Transverse colon (tissue), 4 donors: ENCODE measurements at regions not wholly inside any gene's neighbourhood (a gene's known extent, or its start where the extent isn't known, plus 50 kb on each side); places are given as distances from the start of the nearest gene placed in this dataset.

Source experiments
- DNase-seq: peaks from one replicate; pipeline ENCODE4 v3.0.0-alpha.2; 2019
- H3K27ac ChIP-seq, 4 donors: fragments of 200-600 bp; sonication (generic); 2 replicates each; pipeline ENCODE4 v1.5.1; 2016 to 2018; ENCODE audit warnings: inconsistent platforms in 4 of 4
- H3K27me3 ChIP-seq: fragments of 200-600 bp; sonication (generic); 2 replicates; pipeline ENCODE4 v1.5.1; 2017; ENCODE audit warnings: inconsistent platforms
- H3K36me3 ChIP-seq, 4 donors: fragments of 200-600 bp; sonication (generic); 2 replicates each; pipeline ENCODE4 v1.5.1; 2017 to 2019; ENCODE audit warnings: inconsistent platforms in 4 of 4
- H3K4me1 ChIP-seq, 4 donors: fragments of 200-600 bp; sonication (generic); 2 replicates each; pipeline ENCODE4 v1.5.1; 2017 to 2020; ENCODE audit warnings: inconsistent platforms in 4 of 4
- H3K4me3 ChIP-seq, 4 donors: fragments of 200-600 bp; sonication (generic); 1 replicate in 1 of 4; 2 replicates in 3 of 4; pipeline versions ENCODE4 v1.5.1 to v1.6.1; 2017 to 2019; ENCODE audit warnings: inconsistent platforms in 4 of 4
- H3K9me3 ChIP-seq, 2 donors: fragments of 200-600 bp; sonication (generic); 2 replicates each; pipeline ENCODE4 v1.5.1; 2017 to 2019; ENCODE audit warnings: inconsistent platforms in 2 of 2
- EP300 ChIP-seq: sonication (generic); formaldehyde crosslinking; IDR thresholded peaks from one replicate; pipeline ENCODE4 v1.6.1; 2017; ENCODE audit warnings: antibody characterized with exemption, low read depth
- POLR2A ChIP-seq: fragments of 450-650 bp; IDR thresholded peaks from one replicate; pipeline ENCODE4 v1.6.1; 2016; ENCODE audit warnings: antibody characterized with exemption, mild to moderate bottlenecking, moderate library complexity
- POLR2AphosphoS5 ChIP-seq, 3 donors: sonication (generic); formaldehyde crosslinking; IDR thresholded peaks; one replicate each; pipeline ENCODE4 v1.6.1; 2016; ENCODE audit warnings: antibody characterized with exemption in 3 of 3
- WGBS, 2 donors: methylation state at CpG; one replicate each; pipeline ENCODE4 v1.1.5; 2018; ENCODE audit warnings: low coverage in 1 of 2; 5-methylcytosine and 5-hydroxymethylcytosine counted together
- in situ Hi-C, 4 donors: fragments of 200-750 bp; cut with MboI; loops; one replicate each; pipeline versions ENCODE4 v1.15.0 to v1.15.1; 2017; ENCODE audit warnings: low sequenced_read_pairs in 3 of 4, low pct_ligation_motif_present in 1 of 4, low pct_unique_long_range_greater_than_20kb in 1 of 4
- intact Hi-C: fragments of 100-400 bp; cut with DNase I; formaldehyde crosslinking; loops from one replicate; pipeline ENCODE4 v1.15.1; 2023; ENCODE audit warnings: low total_unique reads
- TF ChIP-seq, protein P1 (sequence below), 5 experiments: fragments of 200-600 bp in 3 of 5; fragments of 450-650 bp in 2 of 5; sonication (generic) in 3 of 5; IDR thresholded peaks; 1 replicate in 2 of 5; 2 replicates in 3 of 5; pipeline ENCODE4 v1.5.1; 2016 to 2017; ENCODE audit warnings: antibody characterized with exemption in 5 of 5, inconsistent platforms in 3 of 5, mild to moderate bottlenecking in 2 of 5, moderate library complexity in 1 of 5

DNA sequence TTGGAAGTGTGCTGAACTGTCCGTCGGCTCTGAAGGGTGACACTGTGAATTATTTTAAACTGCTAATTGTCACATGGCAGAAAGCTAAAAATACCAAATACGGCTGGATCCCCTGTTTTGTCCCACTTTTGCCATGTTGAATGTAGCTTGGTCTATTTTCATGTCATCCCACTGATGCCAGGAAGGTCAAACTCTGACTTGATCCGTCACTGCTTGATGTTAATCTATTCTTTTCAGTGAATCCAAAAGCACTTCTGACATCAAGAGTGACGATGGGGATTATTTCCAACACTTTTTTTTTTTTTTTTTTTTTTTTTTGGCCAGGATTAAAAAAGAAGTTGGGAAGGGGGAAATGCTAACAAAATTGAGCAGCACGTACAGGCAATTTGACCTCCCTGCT is 734.6 kb upstream of the TENM3 start:
- Histone ChIP-seq H3K9me3 (no peaks in the 10 kb centered on the region), H3K36me3 (no peaks in the 10 kb centered on the region), H3K4me1 (no peaks in the 10 kb centered on the region), H3K27me3 (peaks cover 18% of the 10 kb centered on the region), H3K27ac (no peak overlapping the region), H3K4me3 (no peak overlapping the region)
- in situ Hi-C loops (loop anchor here in 1 of 4 donors (25.0 kb wide), 1 partner anchor 196 kb away; no protein-coding TSS in a partner anchor), intact Hi-C loops (no loop called here)
- no peak for DNase-seq
- TF ChIP-seq POLR2A (no peak), EP300 (no peak), POLR2AphosphoS5 (IDR thresholded peaks at IDR 0.05) (no peak)
- TF ChIP-seq, protein P1, sequence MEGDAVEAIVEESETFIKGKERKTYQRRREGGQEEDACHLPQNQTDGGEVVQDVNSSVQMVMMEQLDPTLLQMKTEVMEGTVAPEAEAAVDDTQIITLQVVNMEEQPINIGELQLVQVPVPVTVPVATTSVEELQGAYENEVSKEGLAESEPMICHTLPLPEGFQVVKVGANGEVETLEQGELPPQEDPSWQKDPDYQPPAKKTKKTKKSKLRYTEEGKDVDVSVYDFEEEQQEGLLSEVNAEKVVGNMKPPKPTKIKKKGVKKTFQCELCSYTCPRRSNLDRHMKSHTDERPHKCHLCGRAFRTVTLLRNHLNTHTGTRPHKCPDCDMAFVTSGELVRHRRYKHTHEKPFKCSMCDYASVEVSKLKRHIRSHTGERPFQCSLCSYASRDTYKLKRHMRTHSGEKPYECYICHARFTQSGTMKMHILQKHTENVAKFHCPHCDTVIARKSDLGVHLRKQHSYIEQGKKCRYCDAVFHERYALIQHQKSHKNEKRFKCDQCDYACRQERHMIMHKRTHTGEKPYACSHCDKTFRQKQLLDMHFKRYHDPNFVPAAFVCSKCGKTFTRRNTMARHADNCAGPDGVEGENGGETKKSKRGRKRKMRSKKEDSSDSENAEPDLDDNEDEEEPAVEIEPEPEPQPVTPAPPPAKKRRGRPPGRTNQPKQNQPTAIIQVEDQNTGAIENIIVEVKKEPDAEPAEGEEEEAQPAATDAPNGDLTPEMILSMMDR (IDR thresholded peaks at IDR 0.05): no peak
- WGBS, 2 donors: 46 to 57% methylated on average over 4 to 6 of the region's 6 CpGs

DNA sequence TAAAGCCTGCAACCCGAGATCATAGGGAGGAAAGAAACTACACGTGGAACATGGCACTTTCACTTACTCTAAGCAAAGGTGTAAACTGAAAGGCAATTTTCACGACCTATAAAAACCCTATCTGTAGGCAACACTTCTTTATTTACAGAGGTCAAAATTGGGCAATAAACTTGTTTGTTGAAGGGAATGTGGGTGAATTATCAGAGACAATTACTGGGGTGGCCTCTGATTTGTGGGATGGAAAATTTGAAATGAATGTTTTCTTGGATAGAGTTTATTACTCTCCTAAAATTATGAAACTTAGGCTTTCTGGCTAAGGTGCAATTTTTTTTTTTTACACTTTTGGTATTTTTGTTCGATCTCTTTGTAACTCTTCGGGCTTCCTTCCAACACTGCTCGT is 734.1 kb upstream of the TENM3 start:
- Histone ChIP-seq H3K27me3 (peaks cover 18% of the 10 kb centered on the region), H3K9me3 (no peaks in the 10 kb centered on the region), H3K4me1 (no peaks in the 10 kb centered on the region), H3K36me3 (no peaks in the 10 kb centered on the region), H3K4me3 (no peak overlapping the region), H3K27ac (no peak overlapping the region)
- 27 to 43% methylated on average over 5 to 6 of the region's 6 CpGs for WGBS, 2 donors
- no peak for DNase-seq
- intact Hi-C loops (no loop called here), in situ Hi-C loops (loop anchor here in 1 of 4 donors (25.0 kb wide), 1 partner anchor 197 kb away; no protein-coding TSS in a partner anchor)
- TF ChIP-seq POLR2A (no peak), EP300 (no peak), POLR2AphosphoS5 (IDR thresholded peaks at IDR 0.05) (no peak)
- TF ChIP-seq, protein P1 (IDR thresholded peaks at IDR 0.05): no peak

DNA sequence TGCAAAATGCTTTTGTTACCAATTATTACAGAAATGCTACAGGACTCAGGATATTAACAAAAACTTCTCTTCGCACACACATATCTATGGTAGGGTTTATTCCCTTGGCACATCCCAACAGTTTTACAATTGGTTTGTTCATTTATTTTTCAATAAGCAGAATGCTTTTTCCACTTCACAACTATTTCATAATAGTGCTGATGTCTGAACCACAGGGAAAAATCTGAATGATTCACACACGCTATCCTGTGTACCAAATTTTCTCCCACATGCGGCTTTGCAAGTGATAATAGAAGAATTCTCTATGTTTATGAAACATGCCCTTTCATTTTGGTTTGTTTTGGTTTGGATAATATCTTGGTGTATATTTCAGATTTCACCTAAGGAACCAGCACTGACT is 725.7 kb upstream of the TENM3 start:
- in situ Hi-C loops: loop anchor here in 1 of 4 donors (25.0 kb wide), 1 partner anchor 205 kb away; no protein-coding TSS in a partner anchor
- H3K9me3 ChIP-seq: no peaks in the 10 kb centered on the region
- H3K27me3 ChIP-seq: no peaks in the 10 kb centered on the region
- intact Hi-C loops: loop anchor here (10.0 kb wide), 1 partner anchor 1147 kb away; no protein-coding TSS in a partner anchor
- H3K27ac ChIP-seq: no peak overlapping the region
- H3K4me1 ChIP-seq: no peaks in the 10 kb centered on the region
- 89 to 91% methylated on average over 3 of the region's 3 CpGs for WGBS, 2 donors
- H3K36me3 ChIP-seq: no peaks in the 10 kb centered on the region
- no peak for DNase-seq
- TF ChIP-seq EP300 (no peak), POLR2A (no peak), POLR2AphosphoS5 (IDR thresholded peaks at IDR 0.05) (no peak)
- TF ChIP-seq, protein P1 (IDR thresholded peaks at IDR 0.05): no peak
- H3K4me3 ChIP-seq: no peak overlapping the region

DNA sequence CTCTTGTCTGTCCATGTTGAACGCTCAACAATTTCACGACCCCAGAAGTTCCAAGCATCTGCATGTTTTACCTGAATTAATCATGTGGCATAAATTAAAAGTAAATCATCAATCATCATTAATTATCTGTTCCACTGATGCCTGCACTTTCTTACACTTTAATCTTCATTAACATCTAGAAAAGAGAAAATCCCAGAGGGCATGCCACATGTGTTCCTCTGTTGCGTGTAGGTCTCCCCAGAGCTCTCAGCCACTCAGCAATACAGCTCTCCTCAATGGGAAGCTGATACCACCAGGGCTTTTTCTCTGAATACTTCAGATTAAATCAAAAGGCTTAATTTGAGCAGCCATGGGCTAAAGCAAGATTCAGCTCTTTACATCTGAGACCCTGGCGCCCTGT is 722.4 kb upstream of the TENM3 start:
- in situ Hi-C loops (loop anchor here in 3 of 4 donors (10.0 to 25.0 kb wide), 3 partner anchors 208 to 376 kb away; no protein-coding TSS in a partner anchor), intact Hi-C loops (loop anchor here (10.0 kb wide), 1 partner anchor 376 kb away; no protein-coding TSS in a partner anchor)
- Histone ChIP-seq H3K36me3 (no peaks in the 10 kb centered on the region), H3K4me1 (no peaks in the 10 kb centered on the region), H3K9me3 (no peaks in the 10 kb centered on the region), H3K27me3 (no peaks in the 10 kb centered on the region), H3K4me3 (no peak overlapping the region), H3K27ac (no peak overlapping the region)
- WGBS, 2 donors: 87 to 95% methylated on average over 3 to 4 of the region's 4 CpGs
- TF ChIP-seq EP300 (no peak), POLR2A (no peak), POLR2AphosphoS5 (IDR thresholded peaks at IDR 0.05) (no peak)
- TF ChIP-seq, protein P1 (IDR thresholded peaks at IDR 0.05): no peak
- DNase-seq: no peak
